ENCODE measurements at regions not wholly inside any gene's neighbourhood (a gene's known extent, or its start where the extent isn't known, plus 50 kb on each side); places are given as distances from the start of the nearest gene placed in this dataset.

- DNase-seq, result no peak
- H3K9me3 Mint-ChIP-seq, result no peaks in the 10 kb centered on the region
- H3K27me3 Mint-ChIP-seq, result peaks cover 35% of the 10 kb centered on the region
- H3K27ac Mint-ChIP-seq, result no peak overlapping the region
- no peak overlapping the region for H3K4me3 Mint-ChIP-seq
- no peaks in the 10 kb centered on the region for H3K36me3 Mint-ChIP-seq (ENCODE audit: low read depth)
- CTCF ChIA-PET, result no interaction called here
- peaks cover 24% of the 10 kb centered on the region for H3K4me1 Mint-ChIP-seq
- POLR2A ChIA-PET, result interaction anchor here (1.1 kb wide), 1 partner anchor 36 kb away, joined by 3 read pairs; no protein-coding TSS in a partner anchor
Observed at GRCh38 chr3:13198264-13198879, 125.1 kb upstream of the IQSEC1 start.

GRCh38 chr3:13197795-13198194, 124.6 kb upstream of the IQSEC1 start:
- CTCF ChIA-PET, result no interaction called here
- peaks cover 30% of the 10 kb centered on the region for H3K27me3 Mint-ChIP-seq

GRCh38 chr3:13197281-13197680, 124.1 kb upstream of the IQSEC1 start:
- Mint-ChIP-seq H3K4me1 (peaks cover 28% of the 10 kb centered on the region), H3K9me3 (no peaks in the 10 kb centered on the region), H3K4me3 (no peak overlapping the region), H3K36me3 (ENCODE audit: low read depth) (no peaks in the 10 kb centered on the region), H3K27me3 (peaks cover 25% of the 10 kb centered on the region), H3K27ac (no peak overlapping the region)
- DNase-seq, result no peak
- ChIA-PET CTCF (no interaction called here), POLR2A (no interaction called here)

More at GRCh38 chr3:13197795-13198194, 124.6 kb upstream of the IQSEC1 start:
- no peak overlapping the region for H3K27ac Mint-ChIP-seq
- POLR2A ChIA-PET, result interaction anchor here (1.1 kb wide), 1 partner anchor 37 kb away, joined by 3 read pairs; no protein-coding TSS in a partner anchor
- no peak for DNase-seq
- no peak overlapping the region for H3K4me3 Mint-ChIP-seq
- no peaks in the 10 kb centered on the region for H3K9me3 Mint-ChIP-seq
- H3K4me1 Mint-ChIP-seq, result peaks cover 28% of the 10 kb centered on the region
- H3K36me3 Mint-ChIP-seq (ENCODE audit: low read depth), result no peaks in the 10 kb centered on the region

GRCh38 chr3:13195374-13195773, 122.1 kb upstream of the IQSEC1 start:
- H3K27ac Mint-ChIP-seq, result no peak overlapping the region
- no peak overlapping the region for H3K4me3 Mint-ChIP-seq
- H3K9me3 Mint-ChIP-seq, result no peaks in the 10 kb centered on the region
- H3K27me3 Mint-ChIP-seq, result peaks cover 9% of the 10 kb centered on the region
- no peaks in the 10 kb centered on the region for H3K36me3 Mint-ChIP-seq (ENCODE audit: low read depth)
- peaks cover 37% of the 10 kb centered on the region for H3K4me1 Mint-ChIP-seq
- CTCF ChIA-PET, result no interaction called here
- DNase-seq, result no peak
- POLR2A ChIA-PET, result no interaction called here

- ChIA-PET POLR2A (no interaction called here), CTCF (no interaction called here)
- Mint-ChIP-seq H3K4me3 (no peak overlapping the region), H3K36me3 (ENCODE audit: low read depth) (peaks cover 4% of the 10 kb centered on the region), H3K27me3 (peaks cover 2% of the 10 kb centered on the region), H3K4me1 (peaks cover 43% of the 10 kb centered on the region), H3K27ac (no peak overlapping the region), H3K9me3 (peaks cover 2% of the 10 kb centered on the region)
- DNase-seq, result no peak
Observed at GRCh38 chr3:13194285-13195209, 121.3 kb upstream of the IQSEC1 start.

- Mint-ChIP-seq H3K27ac (no peak overlapping the region), H3K27me3 (peaks cover 2% of the 10 kb centered on the region), H3K9me3 (peaks cover 4% of the 10 kb centered on the region), H3K4me1 (peaks cover 52% of the 10 kb centered on the region), H3K4me3 (no peak overlapping the region), H3K36me3 (ENCODE audit: low read depth) (peaks cover 8% of the 10 kb centered on the region)
- CTCF ChIA-PET, result interaction anchor here (1.1 to 1.2 kb wide), 2 partner anchors 37 to 102 kb away, joined by 3 to 6 read pairs; no protein-coding TSS in a partner anchor
- POLR2A ChIA-PET, result no interaction called here
- no peak for DNase-seq
Observed at GRCh38 chr3:13193320-13194284, 120.4 kb upstream of the IQSEC1 start.

GRCh38 chr3:13192471-13193213, 119.4 kb upstream of the IQSEC1 start:
- Mint-ChIP-seq H3K4me3 (no peak overlapping the region), H3K4me1 (peaks cover 59% of the 10 kb centered on the region), H3K36me3 (ENCODE audit: low read depth) (peaks cover 13% of the 10 kb centered on the region), H3K9me3 (peaks cover 8% of the 10 kb centered on the region), H3K27me3 (peaks cover 2% of the 10 kb centered on the region), H3K27ac (no peak overlapping the region)
- no peak for DNase-seq
- ChIA-PET CTCF (interaction anchor here (1.1 to 1.2 kb wide), 2 partner anchors 38 to 101 kb away, joined by 3 to 6 read pairs; no protein-coding TSS in a partner anchor), POLR2A (no interaction called here)

GRCh38 chr3:13191016-13191415, 117.8 kb upstream of the IQSEC1 start:
- no peak overlapping the region for H3K4me3 Mint-ChIP-seq

GRCh38 chr3:13190378-13190765, 117.1 kb upstream of the IQSEC1 start:
- POLR2A ChIA-PET, result interaction anchor here (1.3 kb wide), 1 partner anchor 10 kb away, joined by 4 read pairs; no protein-coding TSS in a partner anchor
- H3K36me3 Mint-ChIP-seq (ENCODE audit: low read depth), result peaks cover 13% of the 10 kb centered on the region
- no peak for DNase-seq
- peaks cover 46% of the 10 kb centered on the region for H3K4me1 Mint-ChIP-seq
- CTCF ChIA-PET, result no interaction called here
- H3K27me3 Mint-ChIP-seq, result peaks cover 2% of the 10 kb centered on the region
- H3K27ac Mint-ChIP-seq, result peak overlapping the region; percentile 45
- no peak overlapping the region for H3K4me3 Mint-ChIP-seq
- peaks cover 8% of the 10 kb centered on the region for H3K9me3 Mint-ChIP-seq

More at GRCh38 chr3:13191016-13191415, 117.8 kb upstream of the IQSEC1 start:
- Mint-ChIP-seq H3K27ac (no peak overlapping the region), H3K27me3 (peaks cover 2% of the 10 kb centered on the region), H3K4me1 (peaks cover 52% of the 10 kb centered on the region), H3K36me3 (ENCODE audit: low read depth) (peaks cover 13% of the 10 kb centered on the region), H3K9me3 (peaks cover 8% of the 10 kb centered on the region)
- CTCF ChIA-PET, result no interaction called here
- DNase-seq, result no peak
- POLR2A ChIA-PET, result no interaction called here

- DNase-seq, result peak; percentile 68
- CTCF ChIA-PET, result interaction anchor here (1.0 to 1.3 kb wide), 3 partner anchors 11 to 255 kb away, joined by 3 to 8 read pairs (median 3); no protein-coding TSS in a partner anchor
- H3K36me3 Mint-ChIP-seq (ENCODE audit: low read depth), result peaks cover 13% of the 10 kb centered on the region
Observed at GRCh38 chr3:13189639-13190377, 116.6 kb upstream of the IQSEC1 start.

GRCh38 chr3:13188975-13189374, 115.7 kb upstream of the IQSEC1 start:
- Mint-ChIP-seq H3K4me1 (peaks cover 35% of the 10 kb centered on the region), H3K36me3 (ENCODE audit: low read depth) (peaks cover 13% of the 10 kb centered on the region), H3K27me3 (peaks cover 9% of the 10 kb centered on the region), H3K4me3 (no peak overlapping the region), H3K27ac (peak overlapping the region; percentile 94), H3K9me3 (peaks cover 8% of the 10 kb centered on the region)
- ChIA-PET POLR2A (interaction anchor here (1.3 kb wide), 1 partner anchor 12 kb away, joined by 4 read pairs; no protein-coding TSS in a partner anchor), CTCF (interaction anchor here (1.0 to 1.3 kb wide), 3 partner anchors 12 to 256 kb away, joined by 3 to 8 read pairs (median 3); no protein-coding TSS in a partner anchor)
- no peak for DNase-seq

More at GRCh38 chr3:13189639-13190377, 116.6 kb upstream of the IQSEC1 start:
- POLR2A ChIA-PET, result interaction anchor here (1.3 kb wide), 1 partner anchor 11 kb away, joined by 4 read pairs; no protein-coding TSS in a partner anchor
- Mint-ChIP-seq H3K27me3 (peaks cover 2% of the 10 kb centered on the region), H3K4me1 (peaks cover 40% of the 10 kb centered on the region), H3K4me3 (peak overlapping the region; percentile 36), H3K27ac (peak overlapping the region; percentile 94), H3K9me3 (peaks cover 8% of the 10 kb centered on the region)

Data from activated CD4-positive, alpha-beta memory T cell treated with anti-CD3 and anti-CD28 coated beads, Interleukin-2, amount 10 ng/mL, durations not matched to agents 7 days and 5 days (primary cell).